Osteoblast (primary cell): ENCODE measurements at regions not wholly inside any gene's neighbourhood (a gene's known extent, or its start where the extent isn't known, plus 50 kb on each side); places are given as distances from the start of the nearest gene placed in this dataset.
"Not testable (repeated sequence)": the region's sequence is repeated elsewhere in the genome, so short reads cannot be mapped to it uniquely, and the experiment has no call there.

Source experiments
- DNase-seq: peaks from one replicate; pipeline ENCODE4 v3.0.0; 2011; ENCODE audit warnings: low spot score, mixed read lengths; ENCODE audit not compliant: insufficient read length; ENCODE audit errors: missing footprints
- H2AFZ ChIP-seq: 2 replicates; pipeline ENCODE4 v1.6.0; 2011; ENCODE audit warnings: mild to moderate bottlenecking, low read length
- H3K27ac ChIP-seq: 2 replicates; pipeline ENCODE4 v1.5.1; 2011; ENCODE audit warnings: mild to moderate bottlenecking, low read depth, low read length, moderate library complexity
- H3K27me3 ChIP-seq: 2 replicates; pipeline ENCODE4 v1.6.0; 2012; ENCODE audit warnings: mild to moderate bottlenecking, control low read depth, inconsistent platforms, low read length, moderate library complexity; ENCODE audit not compliant: insufficient read depth
- H3K36me3 ChIP-seq: 2 replicates; pipeline ENCODE4 v1.5.1; 2011; ENCODE audit warnings: mild to moderate bottlenecking, low read length, control low read depth, moderate library complexity; ENCODE audit not compliant: insufficient read depth
- H3K4me1 ChIP-seq: 2 replicates; pipeline ENCODE4 v1.5.1; 2011; ENCODE audit warnings: mild to moderate bottlenecking, low read length, control low read depth, moderate library complexity; ENCODE audit not compliant: insufficient read depth
- H3K4me2 ChIP-seq: 2 replicates; pipeline ENCODE4 v1.6.0; 2011; ENCODE audit warnings: mild to moderate bottlenecking, low read length; ENCODE audit not compliant: insufficient read depth
- H3K4me3 ChIP-seq: fragments of 200-600 bp; sonication (generic); 3 replicates; pipeline ENCODE4 v1.5.1; 2012; ENCODE audit warnings: mild to moderate bottlenecking, low read length, inconsistent platforms; ENCODE audit not compliant: insufficient read depth
- H3K79me2 ChIP-seq: 2 replicates; pipeline ENCODE4 v1.6.0; 2012; ENCODE audit warnings: mild to moderate bottlenecking, low read length, control low read depth, inconsistent platforms; ENCODE audit not compliant: insufficient read depth
- H3K9me3 ChIP-seq: 2 replicates; pipeline ENCODE4 v1.5.1; 2011; ENCODE audit warnings: low read depth, low read length, control low read depth
- H4K20me1 ChIP-seq: 2 replicates; pipeline ENCODE4 v1.6.0; 2012; ENCODE audit warnings: mild to moderate bottlenecking, low read length, control low read depth; ENCODE audit not compliant: insufficient read depth
- TF ChIP-seq, protein P1 (sequence below): IDR thresholded peaks from 2 replicates; pipeline ENCODE4 v1.5.1; 2011; ENCODE audit warnings: mild to moderate bottlenecking, low read depth, low read length, moderate library complexity; ENCODE audit errors: extremely low read depth

DNA sequence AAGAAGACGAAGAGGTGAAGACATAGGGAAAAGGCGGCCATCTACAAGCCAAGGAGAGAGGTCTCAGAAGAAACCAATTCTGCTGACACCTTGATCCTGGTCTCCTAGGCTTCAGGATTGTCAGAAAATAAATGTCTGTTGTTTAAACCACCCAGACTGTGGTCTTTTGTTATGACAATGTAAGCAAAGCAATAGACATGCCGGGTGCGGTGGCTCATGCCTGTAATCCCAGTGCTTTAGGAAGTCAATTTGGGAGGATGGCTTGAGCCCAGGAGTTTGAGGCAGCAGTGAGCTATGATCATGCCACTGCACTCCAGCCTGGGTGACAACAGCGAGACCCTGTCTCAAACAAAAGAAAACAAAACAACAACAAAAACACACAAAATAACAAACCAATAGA lies 64.4 kb downstream of the HAPSTR1 start:
- Histone ChIP-seq H3K79me2 (no peaks in the 10 kb centered on the region), H3K27ac (no peak overlapping the region), H3K27me3 (no peaks in the 10 kb centered on the region), H3K4me2 (no peak overlapping the region), H2AFZ (no peak overlapping the region), H3K36me3 (no peaks in the 10 kb centered on the region), H3K4me3 (no peak overlapping the region), H3K4me1 (no peaks in the 10 kb centered on the region), H4K20me1 (no peaks in the 10 kb centered on the region), H3K9me3 (no peaks in the 10 kb centered on the region)
- TF ChIP-seq, protein P1, sequence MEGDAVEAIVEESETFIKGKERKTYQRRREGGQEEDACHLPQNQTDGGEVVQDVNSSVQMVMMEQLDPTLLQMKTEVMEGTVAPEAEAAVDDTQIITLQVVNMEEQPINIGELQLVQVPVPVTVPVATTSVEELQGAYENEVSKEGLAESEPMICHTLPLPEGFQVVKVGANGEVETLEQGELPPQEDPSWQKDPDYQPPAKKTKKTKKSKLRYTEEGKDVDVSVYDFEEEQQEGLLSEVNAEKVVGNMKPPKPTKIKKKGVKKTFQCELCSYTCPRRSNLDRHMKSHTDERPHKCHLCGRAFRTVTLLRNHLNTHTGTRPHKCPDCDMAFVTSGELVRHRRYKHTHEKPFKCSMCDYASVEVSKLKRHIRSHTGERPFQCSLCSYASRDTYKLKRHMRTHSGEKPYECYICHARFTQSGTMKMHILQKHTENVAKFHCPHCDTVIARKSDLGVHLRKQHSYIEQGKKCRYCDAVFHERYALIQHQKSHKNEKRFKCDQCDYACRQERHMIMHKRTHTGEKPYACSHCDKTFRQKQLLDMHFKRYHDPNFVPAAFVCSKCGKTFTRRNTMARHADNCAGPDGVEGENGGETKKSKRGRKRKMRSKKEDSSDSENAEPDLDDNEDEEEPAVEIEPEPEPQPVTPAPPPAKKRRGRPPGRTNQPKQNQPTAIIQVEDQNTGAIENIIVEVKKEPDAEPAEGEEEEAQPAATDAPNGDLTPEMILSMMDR, result no peak
- DNase-seq, result no peak

DNA sequence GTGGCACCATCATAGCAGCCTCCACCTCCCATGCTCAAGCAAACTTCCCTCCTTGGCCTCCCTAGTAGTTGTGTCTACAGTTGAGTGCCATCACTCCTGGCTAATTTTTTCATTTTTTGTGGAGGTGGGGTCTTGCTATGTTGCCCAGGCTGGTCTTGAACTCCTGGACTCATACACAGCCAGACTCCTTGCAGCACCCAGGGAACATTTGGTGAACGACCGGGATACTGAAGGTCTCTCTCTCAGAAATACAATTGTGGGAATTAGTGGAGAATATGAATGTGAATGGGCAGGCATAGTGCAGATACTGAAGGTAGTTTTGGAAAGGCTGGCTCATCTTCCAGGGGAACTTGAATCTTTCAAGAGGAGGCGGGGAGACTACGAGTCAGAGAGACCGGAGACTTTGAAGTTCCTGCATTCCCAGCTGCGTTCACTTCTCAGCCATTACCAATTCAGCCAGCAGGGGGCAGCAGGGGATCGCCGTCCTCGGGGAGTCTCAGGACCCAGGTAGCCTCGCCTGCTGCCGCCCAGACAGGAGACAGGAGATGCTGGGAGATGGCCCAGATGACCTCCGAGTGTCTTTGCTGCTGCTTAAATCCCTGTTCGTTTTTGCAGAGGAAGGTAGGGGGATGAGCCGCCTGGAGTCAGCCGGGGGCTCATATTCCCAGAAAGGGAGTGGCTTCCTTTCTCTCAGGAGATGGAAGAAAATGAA lies 68.6 kb downstream of the HAPSTR1 start:
- DNase-seq, result no peak
- Histone ChIP-seq H3K27ac (no peak overlapping the region), H3K27me3 (no peaks in the 10 kb centered on the region), H3K36me3 (no peaks in the 10 kb centered on the region), H3K4me1 (no peaks in the 10 kb centered on the region), H3K4me2 (no peak overlapping the region), H3K4me3 (no peak overlapping the region), H3K9me3 (no peaks in the 10 kb centered on the region), H3K79me2 (no peaks in the 10 kb centered on the region), H2AFZ (no peak overlapping the region), H4K20me1 (no peaks in the 10 kb centered on the region)
- TF ChIP-seq, protein P1, result peak; percentile 69

DNA sequence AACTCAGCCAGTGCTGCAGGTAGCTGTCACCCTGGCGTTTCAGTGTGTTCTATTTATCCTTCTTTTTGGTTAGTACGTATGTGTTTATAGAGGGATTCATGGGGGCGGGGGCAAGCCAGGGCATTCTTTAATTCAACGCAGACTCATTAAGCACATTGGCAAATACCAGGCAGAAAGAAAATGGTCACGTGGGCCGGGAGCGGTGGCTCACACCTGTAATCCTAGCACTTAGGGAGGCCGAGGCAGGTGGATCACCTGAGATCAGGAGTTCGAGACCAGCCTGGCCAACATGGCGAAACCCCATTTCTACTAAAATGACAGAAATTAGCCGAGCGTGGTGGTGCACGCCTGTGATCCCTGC lies 69.1 kb downstream of the HAPSTR1 start:
- Histone ChIP-seq H3K27me3 (no peaks in the 10 kb centered on the region), H4K20me1 (no peaks in the 10 kb centered on the region), H3K79me2 (no peaks in the 10 kb centered on the region), H3K27ac (no peak overlapping the region), H3K9me3 (no peaks in the 10 kb centered on the region), H3K4me3 (no peak overlapping the region), H3K4me2 (no peak overlapping the region), H3K4me1 (no peaks in the 10 kb centered on the region), H3K36me3 (no peaks in the 10 kb centered on the region), H2AFZ (no peak overlapping the region)
- DNase-seq, result no peak
- TF ChIP-seq, protein P1, result no peak

DNA sequence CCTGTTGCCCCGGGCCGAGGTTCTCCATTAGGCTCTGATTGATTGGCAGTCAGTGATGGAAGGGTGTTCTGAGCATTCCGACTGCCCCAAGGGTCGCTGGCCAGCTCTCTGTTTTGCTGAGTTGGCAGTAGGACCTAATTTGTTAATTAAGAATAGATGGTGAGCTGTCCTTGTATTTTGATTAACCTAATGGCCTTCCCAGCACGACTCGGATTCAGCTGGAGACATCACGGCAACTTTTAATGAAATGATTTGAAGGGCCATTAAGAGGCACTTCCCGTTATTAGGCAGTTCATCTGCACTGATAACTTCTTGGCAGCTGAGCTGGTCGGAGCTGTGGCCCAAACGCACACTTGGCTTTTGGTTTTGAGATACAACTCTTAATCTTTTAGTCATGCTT lies 74.2 kb downstream of the HAPSTR1 start:
- no peak overlapping the region for H3K4me3 ChIP-seq
- H4K20me1 ChIP-seq, result no peaks in the 10 kb centered on the region
- no peak overlapping the region for H3K4me2 ChIP-seq
- H3K27ac ChIP-seq, result no peak overlapping the region
- no peak for DNase-seq
- H3K9me3 ChIP-seq, result no peaks in the 10 kb centered on the region
- H3K4me1 ChIP-seq, result no peaks in the 10 kb centered on the region
- no peaks in the 10 kb centered on the region for H3K36me3 ChIP-seq
- H3K27me3 ChIP-seq, result no peaks in the 10 kb centered on the region
- TF ChIP-seq, protein P1, result no peak
- no peak overlapping the region for H2AFZ ChIP-seq
- H3K79me2 ChIP-seq, result no peaks in the 10 kb centered on the region

DNA sequence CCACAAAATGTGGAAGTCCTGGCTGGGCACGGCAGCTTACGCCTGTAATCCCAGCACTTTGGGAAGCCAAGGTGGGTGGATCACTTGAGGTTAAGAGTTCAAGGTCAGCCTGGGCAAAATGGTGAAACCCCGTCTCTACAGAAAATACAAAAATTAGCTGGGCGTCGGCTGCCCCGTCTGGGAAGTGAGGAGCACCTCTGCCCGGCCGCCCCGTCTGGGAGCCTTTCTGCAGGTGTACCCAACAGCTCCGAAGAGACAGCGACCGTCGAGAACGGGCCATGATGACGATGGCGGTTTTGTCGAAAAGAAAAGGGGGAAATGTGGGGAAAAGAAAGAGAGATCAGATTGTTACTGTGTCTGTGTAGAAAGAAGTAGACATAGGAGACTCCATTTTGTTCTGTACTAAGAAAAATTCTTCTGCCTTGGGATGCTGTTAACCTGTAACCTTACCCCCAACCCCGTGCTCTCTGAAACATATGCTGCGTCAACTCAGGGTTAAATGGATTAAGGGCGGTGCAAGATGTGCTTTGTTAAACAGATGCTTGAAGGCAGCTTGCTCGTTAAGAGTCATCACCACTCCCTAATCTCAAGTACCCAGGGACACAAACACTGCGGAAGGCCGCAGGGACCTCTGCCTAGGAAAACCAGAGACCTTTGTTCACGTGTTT lies 75.0 kb downstream of the HAPSTR1 start:
- not testable (repeated sequence) for H3K4me1 ChIP-seq, H4K20me1 ChIP-seq, H3K36me3 ChIP-seq, H3K9me3 ChIP-seq, H3K4me2 ChIP-seq, H3K27me3 ChIP-seq, H3K79me2 ChIP-seq, H3K27ac ChIP-seq, H3K4me3 ChIP-seq, H2AFZ ChIP-seq, DNase-seq
